ENCODE measurements at regions not wholly inside any gene's neighbourhood (a gene's known extent, or its start where the extent isn't known, plus 50 kb on each side); places are given as distances from the start of the nearest gene placed in this dataset.

- no peak overlapping the region for H3K4me3 ChIP-seq
- intact Hi-C loops (cut with DNase I), result no loop called here
- no peak for ATAC-seq
- no peak overlapping the region for H3K27ac ChIP-seq
- no peaks in the 10 kb centered on the region for H3K27me3 ChIP-seq
- H3K36me3 ChIP-seq, result no peaks in the 10 kb centered on the region
- no peaks in the 10 kb centered on the region for H3K4me1 ChIP-seq
- no peak for DNase-seq
- H3K9me3 ChIP-seq, result no peaks in the 10 kb centered on the region
- TF ChIP-seq, protein P1, sequence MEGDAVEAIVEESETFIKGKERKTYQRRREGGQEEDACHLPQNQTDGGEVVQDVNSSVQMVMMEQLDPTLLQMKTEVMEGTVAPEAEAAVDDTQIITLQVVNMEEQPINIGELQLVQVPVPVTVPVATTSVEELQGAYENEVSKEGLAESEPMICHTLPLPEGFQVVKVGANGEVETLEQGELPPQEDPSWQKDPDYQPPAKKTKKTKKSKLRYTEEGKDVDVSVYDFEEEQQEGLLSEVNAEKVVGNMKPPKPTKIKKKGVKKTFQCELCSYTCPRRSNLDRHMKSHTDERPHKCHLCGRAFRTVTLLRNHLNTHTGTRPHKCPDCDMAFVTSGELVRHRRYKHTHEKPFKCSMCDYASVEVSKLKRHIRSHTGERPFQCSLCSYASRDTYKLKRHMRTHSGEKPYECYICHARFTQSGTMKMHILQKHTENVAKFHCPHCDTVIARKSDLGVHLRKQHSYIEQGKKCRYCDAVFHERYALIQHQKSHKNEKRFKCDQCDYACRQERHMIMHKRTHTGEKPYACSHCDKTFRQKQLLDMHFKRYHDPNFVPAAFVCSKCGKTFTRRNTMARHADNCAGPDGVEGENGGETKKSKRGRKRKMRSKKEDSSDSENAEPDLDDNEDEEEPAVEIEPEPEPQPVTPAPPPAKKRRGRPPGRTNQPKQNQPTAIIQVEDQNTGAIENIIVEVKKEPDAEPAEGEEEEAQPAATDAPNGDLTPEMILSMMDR (IDR thresholded peaks at IDR 0.05), result no peak
These were observed 170.9 kb upstream of the USP25 start for GRCh38 chr21:15558884-15559283.

GRCh38 chr21:15559660-15560059 is 170.1 kb upstream of the USP25 start:
- H3K4me1 ChIP-seq, result no peaks in the 10 kb centered on the region
- TF ChIP-seq, protein P1 (IDR thresholded peaks at IDR 0.05), result no peak
- H3K4me3 ChIP-seq, result no peak overlapping the region
- DNase-seq (no peak), ATAC-seq (no peak)
- H3K27me3 ChIP-seq, result no peaks in the 10 kb centered on the region
- intact Hi-C loops (cut with DNase I), result no loop called here
- no peaks in the 10 kb centered on the region for H3K36me3 ChIP-seq
- H3K27ac ChIP-seq, result no peak overlapping the region
- H3K9me3 ChIP-seq, result no peaks in the 10 kb centered on the region

DNA sequence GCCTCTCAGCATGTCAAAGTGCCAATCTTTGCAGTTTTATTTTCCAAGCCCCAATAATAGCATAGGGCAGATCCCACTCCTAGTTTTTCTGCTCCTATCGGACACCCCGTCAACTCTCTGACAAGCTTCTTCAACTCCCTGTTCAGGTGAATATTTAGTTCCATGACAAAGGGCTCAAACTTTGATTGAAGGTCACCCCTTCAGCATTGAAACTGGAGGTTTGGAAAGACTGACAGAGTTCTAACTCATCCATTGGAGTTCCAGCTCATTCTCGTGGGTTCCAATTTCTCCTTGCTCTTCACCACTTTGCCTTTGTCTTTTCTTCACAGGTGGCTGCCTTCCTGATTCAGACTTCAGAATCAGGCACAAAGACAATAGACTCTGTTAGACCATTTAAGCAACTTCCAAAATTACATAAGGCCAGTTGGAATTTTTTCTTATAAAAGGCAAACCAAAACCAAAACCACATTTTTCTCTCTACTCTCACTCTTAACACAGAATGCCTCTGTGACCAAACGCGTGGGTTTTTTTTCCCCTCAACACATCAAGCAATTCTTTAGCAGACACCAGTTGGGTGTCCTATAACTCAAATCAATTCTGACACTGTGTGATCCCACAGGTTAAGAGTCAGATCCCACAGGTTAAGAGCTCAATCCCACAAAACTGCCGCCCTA is 169.3 kb upstream of the USP25 start:
- TF ChIP-seq, protein P1 (IDR thresholded peaks at IDR 0.05), result no peak
- ATAC-seq, result no peak
- Histone ChIP-seq H3K9me3 (no peaks in the 10 kb centered on the region), H3K36me3 (no peaks in the 10 kb centered on the region), H3K27me3 (no peaks in the 10 kb centered on the region), H3K4me1 (no peaks in the 10 kb centered on the region), H3K4me3 (no peak overlapping the region), H3K27ac (no peak overlapping the region)
- DNase-seq, result no peak
- intact Hi-C loops (cut with DNase I), result no loop called here

DNA sequence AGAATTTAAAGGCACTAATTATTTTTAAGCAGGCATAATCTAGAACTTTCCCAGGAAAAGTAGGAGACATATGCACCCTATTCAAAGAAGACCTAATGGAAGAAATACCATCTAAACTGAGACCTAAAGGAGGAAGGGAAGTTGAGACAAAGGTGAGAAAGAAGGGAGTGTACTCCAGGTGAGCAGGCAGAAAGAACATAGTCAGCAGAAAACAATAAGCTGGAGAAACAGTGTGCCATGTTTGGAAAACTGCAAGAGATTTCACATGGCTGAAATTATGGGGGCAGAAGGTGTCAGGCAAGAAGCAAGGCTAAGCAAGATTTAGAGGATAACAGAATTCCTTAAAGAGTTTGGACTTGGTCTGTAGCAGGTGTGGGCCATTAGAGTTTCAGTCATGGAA is 167.0 kb upstream of the USP25 start:
- Histone ChIP-seq H3K27ac (no peak overlapping the region), H3K36me3 (no peaks in the 10 kb centered on the region), H3K9me3 (no peaks in the 10 kb centered on the region), H3K4me3 (no peak overlapping the region), H3K4me1 (no peaks in the 10 kb centered on the region), H3K27me3 (no peaks in the 10 kb centered on the region)
- TF ChIP-seq, protein P1 (IDR thresholded peaks at IDR 0.05), result no peak
- intact Hi-C loops (cut with DNase I), result no loop called here
- DNase-seq, result no peak
- no peak for ATAC-seq

- TF ChIP-seq, protein P1 (IDR thresholded peaks at IDR 0.05), result no peak
- ATAC-seq, result peak; percentile 95
- Histone ChIP-seq H3K4me1 (no peaks in the 10 kb centered on the region), H3K9me3 (no peaks in the 10 kb centered on the region), H3K27me3 (no peaks in the 10 kb centered on the region), H3K27ac (peak overlapping the region; percentile 67), H3K4me3 (no peak overlapping the region), H3K36me3 (no peaks in the 10 kb centered on the region)
- intact Hi-C loops (cut with DNase I), result no loop called here
- no peak for DNase-seq
These were observed 164.9 kb upstream of the USP25 start for GRCh38 chr21:15564907-15565306.

- Histone ChIP-seq H3K4me1 (no peaks in the 10 kb centered on the region), H3K4me3 (no peak overlapping the region), H3K27me3 (no peaks in the 10 kb centered on the region), H3K36me3 (no peaks in the 10 kb centered on the region), H3K9me3 (no peaks in the 10 kb centered on the region), H3K27ac (no peak overlapping the region)
- ATAC-seq (no peak), DNase-seq (no peak)
- intact Hi-C loops (cut with DNase I), result no loop called here
- TF ChIP-seq, protein P1 (IDR thresholded peaks at IDR 0.05), result no peak
These were observed 163.1 kb upstream of the USP25 start for GRCh38 chr21:15566703-15567102.
